Testis (tissue), 2 donors: ENCODE measurements at regions not wholly inside any gene's neighbourhood (a gene's known extent, or its start where the extent isn't known, plus 50 kb on each side); places are given as distances from the start of the nearest gene placed in this dataset.
A peak's percentile ranks its signal among the peaks of the same experiment; 100 is the strongest.

Experiments used
- DNase-seq: peaks from one replicate; pipeline ENCODE4 v3.0.0-alpha.2; 2019
- H3K27ac ChIP-seq, 2 donors: fragments of 200-600 bp; sonication (generic); one replicate each; pipeline ENCODE4 v1.5.1; 2019
- H3K27me3 ChIP-seq: fragments of 200-600 bp; sonication (generic); one replicate; pipeline ENCODE4 v1.5.1; 2019
- H3K36me3 ChIP-seq: fragments of 200-600 bp; sonication (generic); one replicate; pipeline ENCODE4 v1.5.1; 2017; ENCODE audit warnings: low read depth; ENCODE audit errors: missing control alignments
- H3K4me1 ChIP-seq: fragments of 200-600 bp; sonication (generic); one replicate; pipeline ENCODE4 v1.5.1; 2019
- H3K4me3 ChIP-seq, 2 donors: fragments of 200-600 bp; sonication (generic); one replicate each; pipeline ENCODE4 v1.5.1; 2017 to 2019
- H3K9me3 ChIP-seq: fragments of 200-600 bp; sonication (generic); one replicate; pipeline ENCODE4 v1.5.1; 2017
- CTCF ChIP-seq, 3 experiments: fragments of 450-650 bp in 2 of 3; fragments of 200-600 bp in 1 of 3; sonication (generic) in 1 of 3; IDR thresholded peaks; one replicate each; pipeline ENCODE4 v1.5.1; 2016 to 2019; ENCODE audit warnings: antibody characterized with exemption in 3 of 3, mild to moderate bottlenecking in 2 of 3, moderate library complexity in 1 of 3
- POLR2A ChIP-seq: fragments of 450-650 bp; IDR thresholded peaks from one replicate; pipeline ENCODE4 v1.6.1; 2017; ENCODE audit warnings: antibody characterized with exemption, mild to moderate bottlenecking, moderate library complexity
- WGBS, 2 donors: methylation state at CpG; one replicate each; pipeline ENCODE4 v1.1.5; 2018; 5-methylcytosine and 5-hydroxymethylcytosine counted together
- intact Hi-C: fragments of 100-400 bp; cut with DNase I; formaldehyde crosslinking; loops from one replicate; pipeline ENCODE4 v1.15.1; 2023; ENCODE audit warnings: low total_unique reads

GRCh38 chr21:23986214-23986613, 1621.1 kb downstream of the MRPL39 start:
- Histone ChIP-seq H3K27me3 (no peaks in the 10 kb centered on the region), H3K27ac (no peak overlapping the region), H3K4me1 (no peaks in the 10 kb centered on the region), H3K9me3 (no peaks in the 10 kb centered on the region), H3K4me3 (no peak overlapping the region), H3K36me3 (no peaks in the 10 kb centered on the region)
- WGBS, 2 donors, result 53 to 63% methylated on average over 2 of the region's 2 CpGs
- TF ChIP-seq POLR2A (no peak), CTCF (IDR thresholded peaks at IDR 0.05) (no peak)
- DNase-seq, result no peak
- intact Hi-C loops, result no loop called here

GRCh38 chr21:23982546-23982945, 1624.7 kb downstream of the MRPL39 start:
- Histone ChIP-seq H3K4me1 (no peaks in the 10 kb centered on the region), H3K9me3 (no peaks in the 10 kb centered on the region), H3K4me3 (no peak overlapping the region), H3K27ac (no peak overlapping the region), H3K27me3 (no peaks in the 10 kb centered on the region), H3K36me3 (no peaks in the 10 kb centered on the region)
- DNase-seq, result no peak
- intact Hi-C loops, result no loop called here
- WGBS, 2 donors, result 70 to 85% methylated on average over 4 of the region's 4 CpGs
- no peak for TF ChIP-seq POLR2A

- no peaks in the 10 kb centered on the region for H3K36me3 ChIP-seq
- intact Hi-C loops, result no loop called here
- TF ChIP-seq CTCF (IDR thresholded peaks at IDR 0.05) (no peak), POLR2A (no peak)
- H3K4me3 ChIP-seq, result no peak overlapping the region
- H3K9me3 ChIP-seq, result no peaks in the 10 kb centered on the region
- H3K27ac ChIP-seq, result no peak overlapping the region
- 65 to 67% methylated on average over 2 of the region's 2 CpGs for WGBS, 2 donors
- H3K27me3 ChIP-seq, result no peaks in the 10 kb centered on the region
- no peaks in the 10 kb centered on the region for H3K4me1 ChIP-seq
- no peak for DNase-seq
These were observed 1629.3 kb downstream of the MRPL39 start for GRCh38 chr21:23977971-23978370.

GRCh38 chr21:23968722-23969647, 1638.3 kb downstream of the MRPL39 start:
- DNase-seq, result peak; percentile 62
- 28 to 32% methylated on average over 15 to 16 of the region's 16 CpGs for WGBS, 2 donors
- TF ChIP-seq CTCF (IDR thresholded peaks at IDR 0.05) (peak; percentile 49 to 55 (median 50)), POLR2A (no peak)
- H3K36me3 ChIP-seq, result no peaks in the 10 kb centered on the region
- H3K9me3 ChIP-seq, result no peaks in the 10 kb centered on the region
- H3K27ac ChIP-seq, result no peak overlapping the region
- H3K4me3 ChIP-seq, result peak overlapping the region in 1 of 2 donors; percentile 1
- intact Hi-C loops, result no loop called here
- peaks cover 4% of the 10 kb centered on the region for H3K4me1 ChIP-seq
- H3K27me3 ChIP-seq, result no peaks in the 10 kb centered on the region

- no peak for DNase-seq
- no peak overlapping the region for H3K4me3 ChIP-seq
- H3K27me3 ChIP-seq, result no peaks in the 10 kb centered on the region
- WGBS, 2 donors, result 82 to 88% methylated on average over 6 of the region's 6 CpGs
- H3K27ac ChIP-seq, result no peak overlapping the region
- H3K9me3 ChIP-seq, result no peaks in the 10 kb centered on the region
- H3K4me1 ChIP-seq, result peaks cover 4% of the 10 kb centered on the region
- no peaks in the 10 kb centered on the region for H3K36me3 ChIP-seq
- TF ChIP-seq POLR2A (no peak), CTCF (IDR thresholded peaks at IDR 0.05) (no peak)
- intact Hi-C loops, result no loop called here
These were observed 1639.3 kb downstream of the MRPL39 start for GRCh38 chr21:23968008-23968407.
